GM23338 (cell line): ENCODE measurements at regions not wholly inside any gene's neighbourhood (a gene's known extent, or its start where the extent isn't known, plus 50 kb on each side); places are given as distances from the start of the nearest gene placed in this dataset.

Source experiments
- ATAC-seq: fragments of 200-7000 bp; cut with Tn5 transposase; 3 replicates; pipeline ENCODE4 v1.9.1; 2020
- DNase-seq: peaks from one replicate; pipeline ENCODE4 v3.0.0-alpha.2; 2015; ENCODE audit warnings: low spot score
- H2AFZ ChIP-seq: fragments of 200-600 bp; sonication (generic); 2 replicates; pipeline ENCODE4 v1.8.0; 2016; ENCODE audit warnings: antibody characterized with exemption, mild to moderate bottlenecking, moderate library complexity
- H3F3A ChIP-seq: fragments of 200-600 bp; sonication (generic); replicated peaks from 2 replicates; pipeline ENCODE4 v1.8.0; 2017; ENCODE audit warnings: antibody characterized with exemption, mixed run types, low read depth
- H3K27ac ChIP-seq: fragments of 200-600 bp; sonication (generic); 2 replicates; pipeline ENCODE4 v1.6.1; 2016; ENCODE audit warnings: low read depth
- H3K27me3 ChIP-seq: fragments of 200-600 bp; sonication (generic); 2 replicates; pipeline ENCODE4 v1.8.0; 2016; ENCODE audit warnings: mild to moderate bottlenecking, mixed run types, moderate library complexity; ENCODE audit not compliant: insufficient read depth
- H3K36me3 ChIP-seq: fragments of 200-600 bp; sonication (generic); 2 replicates; pipeline ENCODE4 v1.8.0; 2016; ENCODE audit warnings: mild to moderate bottlenecking; ENCODE audit not compliant: insufficient read depth
- H3K4me1 ChIP-seq: fragments of 200-600 bp; sonication (generic); 2 replicates; pipeline ENCODE4 v1.8.0; 2016; ENCODE audit warnings: mild to moderate bottlenecking, moderate library complexity; ENCODE audit not compliant: insufficient read depth
- H3K4me2 ChIP-seq: fragments of 200-600 bp; sonication (generic); 2 replicates; pipeline ENCODE4 v1.7.1; 2017; ENCODE audit warnings: mixed run types
- H3K4me3 ChIP-seq: fragments of 200-600 bp; sonication (generic); 2 replicates; pipeline ENCODE4 v1.6.1; 2016; ENCODE audit warnings: mixed run types
- H3K79me2 ChIP-seq: fragments of 200-600 bp; sonication (generic); replicated peaks from 2 replicates; pipeline ENCODE4 v1.8.0; 2017; ENCODE audit warnings: mild to moderate bottlenecking; ENCODE audit not compliant: insufficient read depth
- H3K9me2 ChIP-seq: fragments of 200-600 bp; sonication (generic); 2 replicates; pipeline ENCODE4 v1.8.0; 2017; ENCODE audit not compliant: insufficient read depth
- H4K20me1 ChIP-seq: fragments of 200-600 bp; sonication (generic); replicated peaks from 2 replicates; pipeline ENCODE4 v1.8.0; 2017; ENCODE audit warnings: mild to moderate bottlenecking; ENCODE audit not compliant: insufficient read depth
- H3K27ac Mint-ChIP-seq: 2 replicates; pipeline ENCODE4 v1.8.0; 2020; ENCODE audit warnings: inconsistent platforms, mild to moderate bottlenecking, moderate library complexity, mixed read lengths
- H3K27me3 Mint-ChIP-seq: 3 replicates; pipeline ENCODE4 v1.8.0; 2022; ENCODE audit warnings: low read depth, mild to moderate bottlenecking, moderate library complexity, mixed read lengths, inconsistent platforms; ENCODE audit not compliant: insufficient read depth, poor library complexity
- H3K36me3 Mint-ChIP-seq: 3 replicates; pipeline ENCODE4 v1.8.0; 2021; ENCODE audit warnings: low read depth, mild to moderate bottlenecking, inconsistent platforms, moderate library complexity, mixed read lengths
- H3K4me1 Mint-ChIP-seq: 3 replicates; pipeline ENCODE4 v1.8.0; 2020; ENCODE audit warnings: mild to moderate bottlenecking, inconsistent platforms, mixed read lengths
- H3K4me3 Mint-ChIP-seq: 3 replicates; pipeline ENCODE4 v1.8.0; 2021; ENCODE audit warnings: moderate library complexity, mild to moderate bottlenecking, inconsistent platforms, mixed read lengths
- H3K9me3 Mint-ChIP-seq: 3 replicates; pipeline ENCODE4 v1.8.0; 2020; ENCODE audit warnings: moderate library complexity, mild to moderate bottlenecking, inconsistent platforms, mixed read lengths
- CREB1 ChIP-seq: fragments of 250-450 bp; sonication (Bioruptor Pico); IDR thresholded peaks from 2 replicates; pipeline ENCODE4 v1.5.0; 2020; ENCODE audit warnings: low read depth, mild to moderate bottlenecking, moderate library complexity
- EZH2 ChIP-seq: fragments of 200-600 bp; sonication (generic); IDR thresholded peaks from one replicate; pipeline ENCODE4 v1.8.0; 2017; ENCODE audit warnings: antibody characterized with exemption, mild to moderate bottlenecking, low read depth; ENCODE audit not compliant: unreplicated experiment
- EZH2phosphoT487 ChIP-seq: fragments of 200-600 bp; sonication (generic); IDR thresholded peaks from one replicate; pipeline ENCODE4 v1.8.1; 2018; ENCODE audit warnings: antibody characterized with exemption; ENCODE audit not compliant: unreplicated experiment
- JUNB ChIP-seq: IDR thresholded peaks from one replicate; pipeline ENCODE4 v1.6.1; 2016; ENCODE audit warnings: antibody characterized with exemption; ENCODE audit not compliant: unreplicated experiment
- NANOG ChIP-seq: IDR thresholded peaks from 2 replicates; pipeline ENCODE4 v1.6.1; 2016; ENCODE audit warnings: antibody characterized with exemption, borderline replicate concordance
- POLR2AphosphoS5 ChIP-seq: IDR thresholded peaks from 2 replicates; pipeline ENCODE4 v1.6.1; 2016; ENCODE audit warnings: antibody characterized with exemption, low read depth
- STAT1 ChIP-seq: IDR thresholded peaks from one replicate; pipeline ENCODE4 v1.6.1; 2016; ENCODE audit warnings: antibody characterized with exemption; ENCODE audit not compliant: unreplicated experiment
- ZNF114 ChIP-seq: fragments of 250-450 bp; sonication (Bioruptor Pico); IDR thresholded peaks from 2 replicates; pipeline ENCODE4 v1.5.0; 2020; ENCODE audit warnings: mild to moderate bottlenecking, moderate library complexity
- ZNF331 ChIP-seq: fragments of 250-450 bp; sonication (Bioruptor Pico); IDR thresholded peaks from 2 replicates; pipeline ENCODE4 v1.5.0; 2020; ENCODE audit warnings: low read depth, mild to moderate bottlenecking, moderate library complexity
- TF ChIP-seq, protein P1 (sequence below): IDR thresholded peaks from 2 replicates; pipeline ENCODE4 v1.6.1; 2016; ENCODE audit warnings: antibody characterized with exemption
- TF ChIP-seq, protein P2 (sequence below), 2 experiments: fragments of 200-600 bp in 1 of 2; sonication (generic) in 1 of 2; conservative IDR thresholded peaks; 2 replicates each; pipeline versions ENCODE4 v1.5.1 to v1.6.1; 2016 to 2017; ENCODE audit warnings: antibody characterized with exemption in 2 of 2, low read depth in 2 of 2, mild to moderate bottlenecking in 2 of 2, moderate library complexity in 1 of 2
- TF ChIP-seq, protein P3 (sequence below): fragments of 250-450 bp; sonication (Bioruptor Pico); IDR thresholded peaks from 2 replicates; pipeline ENCODE4 v1.5.0; 2020; ENCODE audit warnings: mild to moderate bottlenecking, moderate library complexity
- TF ChIP-seq, protein P4 (sequence below): IDR thresholded peaks from one replicate; pipeline ENCODE4 v1.6.1; 2018; ENCODE audit warnings: antibody characterized with exemption; ENCODE audit not compliant: unreplicated experiment

DNA sequence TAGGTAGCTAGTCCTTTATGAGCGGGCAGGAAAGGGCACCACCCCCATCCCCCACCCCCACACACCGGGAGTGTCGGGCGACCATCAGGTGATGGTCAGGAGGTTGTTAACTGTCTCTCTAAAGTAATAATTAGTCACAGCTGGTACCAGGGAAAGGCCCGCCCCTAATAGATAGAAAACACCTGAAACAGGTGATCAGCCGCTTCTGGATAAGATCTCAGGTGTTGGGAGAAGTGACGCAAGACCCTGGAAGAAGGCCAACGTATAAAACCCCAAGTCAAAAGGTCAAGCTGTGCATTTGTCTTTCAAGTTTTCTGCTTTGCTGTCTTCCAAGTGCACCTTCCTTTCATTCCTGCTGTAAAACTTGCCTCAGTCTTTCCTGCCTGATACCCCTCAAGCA, 59.6 kb upstream of the LINC00305 start:
- Mint-ChIP-seq H3K27me3 (no peaks in the 10 kb centered on the region), H3K4me1 (peaks cover 34% of the 10 kb centered on the region), H3K9me3 (no peaks in the 10 kb centered on the region), H3K36me3 (no peaks in the 10 kb centered on the region), H3K27ac (no peak overlapping the region), H3K4me3 (no peak overlapping the region)
- H3K27me3 ChIP-seq, result no peaks in the 10 kb centered on the region
- no peaks in the 10 kb centered on the region for H3K9me2 ChIP-seq
- no peak overlapping the region for H2AFZ ChIP-seq
- no peak overlapping the region for H3K4me3 ChIP-seq
- no peaks in the 10 kb centered on the region for H4K20me1 ChIP-seq
- no peaks in the 10 kb centered on the region for H3F3A ChIP-seq
- DNase-seq (no peak), ATAC-seq (no peak)
- no peak for TF ChIP-seq ZNF114
- no peak for TF ChIP-seq EZH2phosphoT487
- TF ChIP-seq JUNB, result no peak
- TF ChIP-seq, protein P1, sequence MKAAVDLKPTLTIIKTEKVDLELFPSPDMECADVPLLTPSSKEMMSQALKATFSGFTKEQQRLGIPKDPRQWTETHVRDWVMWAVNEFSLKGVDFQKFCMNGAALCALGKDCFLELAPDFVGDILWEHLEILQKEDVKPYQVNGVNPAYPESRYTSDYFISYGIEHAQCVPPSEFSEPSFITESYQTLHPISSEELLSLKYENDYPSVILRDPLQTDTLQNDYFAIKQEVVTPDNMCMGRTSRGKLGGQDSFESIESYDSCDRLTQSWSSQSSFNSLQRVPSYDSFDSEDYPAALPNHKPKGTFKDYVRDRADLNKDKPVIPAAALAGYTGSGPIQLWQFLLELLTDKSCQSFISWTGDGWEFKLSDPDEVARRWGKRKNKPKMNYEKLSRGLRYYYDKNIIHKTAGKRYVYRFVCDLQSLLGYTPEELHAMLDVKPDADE, result no peak
- TF ChIP-seq STAT1, result no peak
- TF ChIP-seq POLR2AphosphoS5, result no peak
- TF ChIP-seq, protein P2, sequence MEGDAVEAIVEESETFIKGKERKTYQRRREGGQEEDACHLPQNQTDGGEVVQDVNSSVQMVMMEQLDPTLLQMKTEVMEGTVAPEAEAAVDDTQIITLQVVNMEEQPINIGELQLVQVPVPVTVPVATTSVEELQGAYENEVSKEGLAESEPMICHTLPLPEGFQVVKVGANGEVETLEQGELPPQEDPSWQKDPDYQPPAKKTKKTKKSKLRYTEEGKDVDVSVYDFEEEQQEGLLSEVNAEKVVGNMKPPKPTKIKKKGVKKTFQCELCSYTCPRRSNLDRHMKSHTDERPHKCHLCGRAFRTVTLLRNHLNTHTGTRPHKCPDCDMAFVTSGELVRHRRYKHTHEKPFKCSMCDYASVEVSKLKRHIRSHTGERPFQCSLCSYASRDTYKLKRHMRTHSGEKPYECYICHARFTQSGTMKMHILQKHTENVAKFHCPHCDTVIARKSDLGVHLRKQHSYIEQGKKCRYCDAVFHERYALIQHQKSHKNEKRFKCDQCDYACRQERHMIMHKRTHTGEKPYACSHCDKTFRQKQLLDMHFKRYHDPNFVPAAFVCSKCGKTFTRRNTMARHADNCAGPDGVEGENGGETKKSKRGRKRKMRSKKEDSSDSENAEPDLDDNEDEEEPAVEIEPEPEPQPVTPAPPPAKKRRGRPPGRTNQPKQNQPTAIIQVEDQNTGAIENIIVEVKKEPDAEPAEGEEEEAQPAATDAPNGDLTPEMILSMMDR (conservative IDR thresholded peaks at IDR 0.05; ENCODE audit: low read depth in 2 of 2), result no peak
- TF ChIP-seq, protein P3, sequence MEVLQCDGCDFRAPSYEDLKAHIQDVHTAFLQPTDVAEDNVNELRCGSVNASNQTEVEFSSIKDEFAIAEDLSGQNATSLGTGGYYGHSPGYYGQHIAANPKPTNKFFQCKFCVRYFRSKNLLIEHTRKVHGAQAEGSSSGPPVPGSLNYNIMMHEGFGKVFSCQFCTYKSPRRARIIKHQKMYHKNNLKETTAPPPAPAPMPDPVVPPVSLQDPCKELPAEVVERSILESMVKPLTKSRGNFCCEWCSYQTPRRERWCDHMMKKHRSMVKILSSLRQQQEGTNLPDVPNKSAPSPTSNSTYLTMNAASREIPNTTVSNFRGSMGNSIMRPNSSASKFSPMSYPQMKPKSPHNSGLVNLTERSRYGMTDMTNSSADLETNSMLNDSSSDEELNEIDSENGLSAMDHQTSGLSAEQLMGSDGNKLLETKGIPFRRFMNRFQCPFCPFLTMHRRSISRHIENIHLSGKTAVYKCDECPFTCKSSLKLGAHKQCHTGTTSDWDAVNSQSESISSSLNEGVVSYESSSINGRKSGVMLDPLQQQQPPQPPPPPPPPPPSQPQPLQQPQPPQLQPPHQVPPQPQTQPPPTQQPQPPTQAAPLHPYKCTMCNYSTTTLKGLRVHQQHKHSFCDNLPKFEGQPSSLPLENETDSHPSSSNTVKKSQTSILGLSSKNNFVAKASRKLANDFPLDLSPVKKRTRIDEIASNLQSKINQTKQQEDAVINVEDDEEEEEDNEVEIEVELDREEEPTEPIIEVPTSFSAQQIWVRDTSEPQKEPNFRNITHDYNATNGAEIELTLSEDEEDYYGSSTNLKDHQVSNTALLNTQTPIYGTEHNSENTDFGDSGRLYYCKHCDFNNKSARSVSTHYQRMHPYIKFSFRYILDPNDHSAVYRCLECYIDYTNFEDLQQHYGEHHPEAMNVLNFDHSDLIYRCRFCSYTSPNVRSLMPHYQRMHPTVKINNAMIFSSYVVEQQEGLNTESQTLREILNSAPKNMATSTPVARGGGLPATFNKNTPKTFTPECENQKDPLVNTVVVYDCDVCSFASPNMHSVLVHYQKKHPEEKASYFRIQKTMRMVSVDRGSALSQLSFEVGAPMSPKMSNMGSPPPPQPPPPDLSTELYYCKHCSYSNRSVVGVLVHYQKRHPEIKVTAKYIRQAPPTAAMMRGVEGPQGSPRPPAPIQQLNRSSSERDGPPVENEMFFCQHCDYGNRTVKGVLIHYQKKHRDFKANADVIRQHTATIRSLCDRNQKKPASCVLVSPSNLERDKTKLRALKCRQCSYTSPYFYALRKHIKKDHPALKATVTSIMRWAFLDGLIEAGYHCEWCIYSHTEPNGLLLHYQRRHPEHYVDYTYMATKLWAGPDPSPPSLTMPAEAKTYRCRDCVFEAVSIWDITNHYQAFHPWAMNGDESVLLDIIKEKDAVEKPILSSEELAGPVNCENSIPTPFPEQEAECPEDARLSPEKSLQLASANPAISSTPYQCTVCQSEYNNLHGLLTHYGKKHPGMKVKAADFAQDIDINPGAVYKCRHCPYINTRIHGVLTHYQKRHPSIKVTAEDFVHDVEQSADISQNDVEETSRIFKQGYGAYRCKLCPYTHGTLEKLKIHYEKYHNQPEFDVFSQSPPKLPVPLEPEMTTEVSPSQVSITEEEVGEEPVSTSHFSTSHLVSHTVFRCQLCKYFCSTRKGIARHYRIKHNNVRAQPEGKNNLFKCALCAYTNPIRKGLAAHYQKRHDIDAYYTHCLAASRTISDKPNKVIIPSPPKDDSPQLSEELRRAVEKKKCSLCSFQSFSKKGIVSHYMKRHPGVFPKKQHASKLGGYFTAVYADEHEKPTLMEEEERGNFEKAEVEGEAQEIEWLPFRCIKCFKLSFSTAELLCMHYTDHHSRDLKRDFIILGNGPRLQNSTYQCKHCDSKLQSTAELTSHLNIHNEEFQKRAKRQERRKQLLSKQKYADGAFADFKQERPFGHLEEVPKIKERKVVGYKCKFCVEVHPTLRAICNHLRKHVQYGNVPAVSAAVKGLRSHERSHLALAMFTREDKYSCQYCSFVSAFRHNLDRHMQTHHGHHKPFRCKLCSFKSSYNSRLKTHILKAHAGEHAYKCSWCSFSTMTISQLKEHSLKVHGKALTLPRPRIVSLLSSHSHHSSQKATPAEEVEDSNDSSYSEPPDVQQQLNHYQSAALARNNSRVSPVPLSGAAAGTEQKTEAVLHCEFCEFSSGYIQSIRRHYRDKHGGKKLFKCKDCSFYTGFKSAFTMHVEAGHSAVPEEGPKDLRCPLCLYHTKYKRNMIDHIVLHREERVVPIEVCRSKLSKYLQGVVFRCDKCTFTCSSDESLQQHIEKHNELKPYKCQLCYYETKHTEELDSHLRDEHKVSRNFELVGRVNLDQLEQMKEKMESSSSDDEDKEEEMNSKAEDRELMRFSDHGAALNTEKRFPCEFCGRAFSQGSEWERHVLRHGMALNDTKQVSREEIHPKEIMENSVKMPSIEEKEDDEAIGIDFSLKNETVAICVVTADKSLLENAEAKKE, result no peak
- TF ChIP-seq ZNF331 (CRISPR knock-in tag), result no peak
- TF ChIP-seq, protein P4, sequence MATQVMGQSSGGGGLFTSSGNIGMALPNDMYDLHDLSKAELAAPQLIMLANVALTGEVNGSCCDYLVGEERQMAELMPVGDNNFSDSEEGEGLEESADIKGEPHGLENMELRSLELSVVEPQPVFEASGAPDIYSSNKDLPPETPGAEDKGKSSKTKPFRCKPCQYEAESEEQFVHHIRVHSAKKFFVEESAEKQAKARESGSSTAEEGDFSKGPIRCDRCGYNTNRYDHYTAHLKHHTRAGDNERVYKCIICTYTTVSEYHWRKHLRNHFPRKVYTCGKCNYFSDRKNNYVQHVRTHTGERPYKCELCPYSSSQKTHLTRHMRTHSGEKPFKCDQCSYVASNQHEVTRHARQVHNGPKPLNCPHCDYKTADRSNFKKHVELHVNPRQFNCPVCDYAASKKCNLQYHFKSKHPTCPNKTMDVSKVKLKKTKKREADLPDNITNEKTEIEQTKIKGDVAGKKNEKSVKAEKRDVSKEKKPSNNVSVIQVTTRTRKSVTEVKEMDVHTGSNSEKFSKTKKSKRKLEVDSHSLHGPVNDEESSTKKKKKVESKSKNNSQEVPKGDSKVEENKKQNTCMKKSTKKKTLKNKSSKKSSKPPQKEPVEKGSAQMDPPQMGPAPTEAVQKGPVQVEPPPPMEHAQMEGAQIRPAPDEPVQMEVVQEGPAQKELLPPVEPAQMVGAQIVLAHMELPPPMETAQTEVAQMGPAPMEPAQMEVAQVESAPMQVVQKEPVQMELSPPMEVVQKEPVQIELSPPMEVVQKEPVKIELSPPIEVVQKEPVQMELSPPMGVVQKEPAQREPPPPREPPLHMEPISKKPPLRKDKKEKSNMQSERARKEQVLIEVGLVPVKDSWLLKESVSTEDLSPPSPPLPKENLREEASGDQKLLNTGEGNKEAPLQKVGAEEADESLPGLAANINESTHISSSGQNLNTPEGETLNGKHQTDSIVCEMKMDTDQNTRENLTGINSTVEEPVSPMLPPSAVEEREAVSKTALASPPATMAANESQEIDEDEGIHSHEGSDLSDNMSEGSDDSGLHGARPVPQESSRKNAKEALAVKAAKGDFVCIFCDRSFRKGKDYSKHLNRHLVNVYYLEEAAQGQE, result no peak
- TF ChIP-seq CREB1 (CRISPR knock-in tag), result no peak
- no peak for TF ChIP-seq NANOG
- TF ChIP-seq EZH2, result no peak
- H3K79me2 ChIP-seq, result no peaks in the 10 kb centered on the region
- no peak overlapping the region for H3K4me2 ChIP-seq
- no peak overlapping the region for H3K27ac ChIP-seq
- no peaks in the 10 kb centered on the region for H3K36me3 ChIP-seq
- H3K4me1 ChIP-seq, result peaks cover 27% of the 10 kb centered on the region
